ENCODE measurements at regions not wholly inside any gene's neighbourhood (a gene's known extent, or its start where the extent isn't known, plus 50 kb on each side); places are given as distances from the start of the nearest gene placed in this dataset.

GRCh38 chr9:88690628-88691027, 155.7 kb downstream of the NXNL2 start:
- intact Hi-C loops (cut with micrococcal nuclease), result no loop called here
- CTCF ChIA-PET, result no interaction called here
- TF ChIP-seq MAX (IDR thresholded peaks at IDR 0.05; ENCODE audit: insufficient read depth, insufficient read length) (no peak), POLR2AphosphoS5 (IDR thresholded peaks at IDR 0.05; ENCODE audit: insufficient read depth, low read depth, low read length) (no peak), EZH2 (IDR thresholded peaks at IDR 0.05; ENCODE audit: borderline replicate concordance, low read depth, low read length, severe bottlenecking) (no peak), JUN (IDR thresholded peaks at IDR 0.05; ENCODE audit: borderline replicate concordance, insufficient read depth, insufficient read length, low read depth) (no peak), FOS (IDR thresholded peaks at IDR 0.05; ENCODE audit: borderline replicate concordance, insufficient read depth, low read length) (no peak), POLR2A (IDR thresholded peaks at IDR 0.05; ENCODE audit: low read depth, low read length) (no peak), MYC (IDR thresholded peaks at IDR 0.05; ENCODE audit: low read depth, low read length) (no peak), GATA2 (IDR thresholded peaks at IDR 0.05; ENCODE audit: insufficient read depth, insufficient read length, low read depth, low read length) (no peak)
- TF ChIP-seq, protein P1, sequence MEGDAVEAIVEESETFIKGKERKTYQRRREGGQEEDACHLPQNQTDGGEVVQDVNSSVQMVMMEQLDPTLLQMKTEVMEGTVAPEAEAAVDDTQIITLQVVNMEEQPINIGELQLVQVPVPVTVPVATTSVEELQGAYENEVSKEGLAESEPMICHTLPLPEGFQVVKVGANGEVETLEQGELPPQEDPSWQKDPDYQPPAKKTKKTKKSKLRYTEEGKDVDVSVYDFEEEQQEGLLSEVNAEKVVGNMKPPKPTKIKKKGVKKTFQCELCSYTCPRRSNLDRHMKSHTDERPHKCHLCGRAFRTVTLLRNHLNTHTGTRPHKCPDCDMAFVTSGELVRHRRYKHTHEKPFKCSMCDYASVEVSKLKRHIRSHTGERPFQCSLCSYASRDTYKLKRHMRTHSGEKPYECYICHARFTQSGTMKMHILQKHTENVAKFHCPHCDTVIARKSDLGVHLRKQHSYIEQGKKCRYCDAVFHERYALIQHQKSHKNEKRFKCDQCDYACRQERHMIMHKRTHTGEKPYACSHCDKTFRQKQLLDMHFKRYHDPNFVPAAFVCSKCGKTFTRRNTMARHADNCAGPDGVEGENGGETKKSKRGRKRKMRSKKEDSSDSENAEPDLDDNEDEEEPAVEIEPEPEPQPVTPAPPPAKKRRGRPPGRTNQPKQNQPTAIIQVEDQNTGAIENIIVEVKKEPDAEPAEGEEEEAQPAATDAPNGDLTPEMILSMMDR (IDR thresholded peaks at IDR 0.05; ENCODE audit: extremely low read depth in 1 of 2, insufficient read depth in 1 of 2, low read depth in 1 of 2, low read length in 2 of 2), result no peak

More at GRCh38 chr9:88690628-88691027, 155.7 kb downstream of the NXNL2 start:
- no peak overlapping the region for H3K4me3 ChIP-seq (replicated peaks in 1 of 3; ENCODE audit: insufficient read depth in 1 of 3, low read depth in 1 of 3, low read length in 3 of 3)
- BruUV-seq (replicated peaks), result no TSS peak
- POLR2A ChIA-PET, result no interaction called here
- H4K20me1 ChIP-seq (replicated peaks; ENCODE audit: control insufficient read depth, extremely low read depth, insufficient read depth, low read length), result no peaks in the 10 kb centered on the region
- H3K4me1 ChIP-seq (ENCODE audit: control insufficient read depth, extremely low read depth, insufficient read depth, low read length), result no peaks in the 10 kb centered on the region
- H3K79me2 ChIP-seq (ENCODE audit: control insufficient read depth, insufficient read depth, low read length), result no peaks in the 10 kb centered on the region
- H3K36me3 ChIP-seq (ENCODE audit: control insufficient read depth in 2 of 2, extremely low read depth in 1 of 2, insufficient read depth in 2 of 2, low read length in 2 of 2), result no peaks in the 10 kb centered on the region
- FAIRE-seq (no peak), DNase-seq (ENCODE audit: low read depth, low spot score) (no peak)
- H3K27me3 ChIP-seq (ENCODE audit: control insufficient read depth in 2 of 2, insufficient read depth in 2 of 2, low read length in 2 of 2), result no peaks in the 10 kb centered on the region
- no peak overlapping the region for H3K9ac ChIP-seq (replicated peaks; ENCODE audit: extremely low read depth, insufficient read depth, low read length)
- no peaks in the 10 kb centered on the region for H3K9me3 ChIP-seq (replicated peaks; ENCODE audit: control insufficient read depth, insufficient read depth, low read length)
- no peak overlapping the region for H3K27ac ChIP-seq (ENCODE audit: insufficient read depth, low read depth, low read length)
- dilution Hi-C loops (cut with MboI; ENCODE audit: extremely low pct_ligation_motif_present, low sequenced_read_pairs), result no loop called here
- H3K4me2 ChIP-seq (ENCODE audit: insufficient read depth, low read length), result no peak overlapping the region
- H2AFZ ChIP-seq (ENCODE audit: low read depth, low read length), result no peak overlapping the region
- no peaks in the 10 kb centered on the region for H3K9me1 ChIP-seq (replicated peaks; ENCODE audit: control insufficient read depth, extremely low read depth, insufficient read depth, low read length)

Measured in endothelial cell of umbilical vein (primary cell).